Fibroblast of mammary gland (primary cell): ENCODE measurements at regions not wholly inside any gene's neighbourhood (a gene's known extent, or its start where the extent isn't known, plus 50 kb on each side); places are given as distances from the start of the nearest gene placed in this dataset.
"Not testable (repeated sequence)": the region's sequence is repeated elsewhere in the genome, so short reads cannot be mapped to it uniquely, and the experiment has no call there.

ENCODE experiments used
- DNase-seq: peaks from one replicate; pipeline ENCODE4 v3.0.0-alpha.2; 2010; ENCODE audit warnings: low read depth
- H3K4me3 ChIP-seq: 2 replicates; pipeline ENCODE4 v1.5.1; 2011; ENCODE audit warnings: low read depth, mild to moderate bottlenecking, low read length, moderate library complexity; ENCODE audit not compliant: control insufficient read depth
- CTCF ChIP-seq: conservative IDR thresholded peaks from 2 replicates; pipeline ENCODE4 v1.5.1; 2011; ENCODE audit warnings: low read depth, low read length, inconsistent platforms; ENCODE audit not compliant: control insufficient read depth, insufficient read depth

- no peak for DNase-seq
- TF ChIP-seq CTCF = no peak
- H3K4me3 ChIP-seq = no peak overlapping the region
Observed at GRCh38 chr9:26125693-26126092, 447.4 kb upstream of the TUSC1 start.

- not testable (repeated sequence) for DNase-seq, H3K4me3 ChIP-seq
Observed at GRCh38 chr9:26116085-26116484, 437.8 kb upstream of the TUSC1 start.

- no peak for TF ChIP-seq CTCF
- H3K4me3 ChIP-seq = no peak overlapping the region
- DNase-seq = peak; percentile 49
Observed at GRCh38 chr9:26112724-26113123, 434.5 kb upstream of the TUSC1 start.

- no peak overlapping the region for H3K4me3 ChIP-seq
- no peak for DNase-seq
- TF ChIP-seq CTCF = no peak
Observed at GRCh38 chr9:26086396-26086795, 408.2 kb upstream of the TUSC1 start.

- H3K4me3 ChIP-seq = no peak overlapping the region
- no peak for TF ChIP-seq CTCF
- DNase-seq = no peak
Observed at GRCh38 chr9:26081847-26082246, 403.6 kb upstream of the TUSC1 start.

- DNase-seq = no peak
- no peak for TF ChIP-seq CTCF
- no peak overlapping the region for H3K4me3 ChIP-seq
Observed at GRCh38 chr9:26078706-26079105, 400.5 kb upstream of the TUSC1 start.

- DNase-seq = no peak
- H3K4me3 ChIP-seq = no peak overlapping the region
- TF ChIP-seq CTCF = no peak
Observed at GRCh38 chr9:26077860-26078259, 399.6 kb upstream of the TUSC1 start.

- no peak overlapping the region for H3K4me3 ChIP-seq
- DNase-seq = no peak
- no peak for TF ChIP-seq CTCF
Observed at GRCh38 chr9:26067608-26068007, 389.4 kb upstream of the TUSC1 start.
